ENCODE measurements at regions not wholly inside any gene's neighbourhood (a gene's known extent, or its start where the extent isn't known, plus 50 kb on each side); places are given as distances from the start of the nearest gene placed in this dataset.

DNA sequence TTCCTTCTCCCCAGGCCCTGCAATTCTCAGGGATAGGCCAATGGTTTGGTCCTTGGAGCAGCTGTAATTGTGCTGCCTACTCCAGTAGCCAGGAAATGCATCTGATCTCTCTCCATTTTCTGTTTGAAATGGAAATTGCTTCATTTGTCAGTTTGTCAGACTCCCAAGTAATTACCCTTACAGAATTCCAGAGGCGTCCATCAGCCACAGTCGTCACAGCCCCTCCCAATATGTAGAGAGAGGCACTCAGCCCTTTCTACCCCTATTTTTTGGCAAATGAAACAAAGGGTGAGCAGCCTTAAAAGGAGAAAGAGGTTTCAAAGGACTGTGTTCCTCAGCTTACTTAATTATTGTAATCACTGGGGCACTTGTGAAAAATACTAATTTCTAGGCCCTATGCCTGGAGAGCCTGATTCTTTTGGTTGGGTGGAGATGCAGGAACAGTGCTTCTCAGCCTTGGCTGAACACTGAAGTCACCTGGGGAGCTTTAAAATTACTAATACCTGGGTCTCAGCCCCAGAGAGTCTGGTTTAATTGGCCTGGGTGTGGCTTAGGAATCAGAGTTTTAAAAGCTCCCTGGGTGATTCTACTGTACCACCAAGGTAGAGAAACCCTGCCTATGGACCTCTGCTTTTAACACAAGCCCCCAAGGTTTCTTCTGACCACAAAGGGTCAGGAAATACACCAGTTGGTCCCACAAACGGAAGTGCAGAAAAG, 190.0 kb downstream of the EMP1 start:
- Histone ChIP-seq H3K36me3 (ENCODE audit: insufficient read depth, low read length) (no peaks in the 10 kb centered on the region), H3K9me3 (ENCODE audit: low read length) (no peaks in the 10 kb centered on the region), H3K27ac (ENCODE audit: low read depth, low read length, poor library complexity, severe bottlenecking) (no peak overlapping the region), H3K79me2 (ENCODE audit: insufficient read depth, low read depth, low read length) (no peaks in the 10 kb centered on the region), H4K20me1 (ENCODE audit: insufficient read depth, low read length) (no peaks in the 10 kb centered on the region), H3K4me3 (ENCODE audit: low read depth, low read length, poor library complexity, severe bottlenecking) (no peak overlapping the region), H3K4me2 (ENCODE audit: low read length) (no peak overlapping the region), H3K9me2 (ENCODE audit: insufficient read depth, low read length) (no peaks in the 10 kb centered on the region), H2AFZ (ENCODE audit: low read length) (no peak overlapping the region), H3K4me1 (ENCODE audit: insufficient read depth, low read length, poor library complexity, severe bottlenecking) (no peaks in the 10 kb centered on the region)
- no peak for TF ChIP-seq EZH2phosphoT487 (IDR thresholded peaks at IDR 0.05; ENCODE audit: borderline replicate concordance, low read depth, low read length)
- no peak for TF ChIP-seq CTCF (conservative IDR thresholded peaks at IDR 0.05; ENCODE audit: low read length)
- CTCF ChIA-PET (ENCODE audit: unreplicated experiment), result no interaction called here
- intact Hi-C loops (cut with micrococcal nuclease; ENCODE audit: unreplicated experiment), result no loop called here
- POLR2A ChIA-PET, result no interaction called here
- no peak for DNase-seq (ENCODE audit: low spot score)
- no TSS peak for BruUV-seq (replicated peaks)

GRCh38 chr12:13383379-13383778, 186.9 kb downstream of the EMP1 start:
- DNase-seq (ENCODE audit: low spot score), result no peak
- intact Hi-C loops (cut with micrococcal nuclease; ENCODE audit: unreplicated experiment), result no loop called here
- Histone ChIP-seq H3K4me1 (ENCODE audit: insufficient read depth, low read length, poor library complexity, severe bottlenecking) (no peaks in the 10 kb centered on the region), H3K36me3 (ENCODE audit: insufficient read depth, low read length) (no peaks in the 10 kb centered on the region), H3K9me3 (ENCODE audit: low read length) (no peaks in the 10 kb centered on the region), H2AFZ (ENCODE audit: low read length) (no peak overlapping the region), H3K4me3 (ENCODE audit: low read depth, low read length, poor library complexity, severe bottlenecking) (no peak overlapping the region), H4K20me1 (ENCODE audit: insufficient read depth, low read length) (no peaks in the 10 kb centered on the region), H3K4me2 (ENCODE audit: low read length) (no peak overlapping the region), H3K79me2 (ENCODE audit: insufficient read depth, low read depth, low read length) (no peaks in the 10 kb centered on the region), H3K9me2 (ENCODE audit: insufficient read depth, low read length) (no peaks in the 10 kb centered on the region), H3K27ac (ENCODE audit: low read depth, low read length, poor library complexity, severe bottlenecking) (no peak overlapping the region)
- BruUV-seq (replicated peaks), result no TSS peak
- CTCF ChIA-PET (ENCODE audit: unreplicated experiment), result no interaction called here
- TF ChIP-seq EZH2phosphoT487 (IDR thresholded peaks at IDR 0.05; ENCODE audit: borderline replicate concordance, low read depth, low read length), result no peak
- no peak for TF ChIP-seq CTCF (conservative IDR thresholded peaks at IDR 0.05; ENCODE audit: low read length)
- POLR2A ChIA-PET, result interaction anchor here (0.5 kb wide), 1 partner anchor 49 kb away, joined by 3 read pairs; no protein-coding TSS in a partner anchor

DNA sequence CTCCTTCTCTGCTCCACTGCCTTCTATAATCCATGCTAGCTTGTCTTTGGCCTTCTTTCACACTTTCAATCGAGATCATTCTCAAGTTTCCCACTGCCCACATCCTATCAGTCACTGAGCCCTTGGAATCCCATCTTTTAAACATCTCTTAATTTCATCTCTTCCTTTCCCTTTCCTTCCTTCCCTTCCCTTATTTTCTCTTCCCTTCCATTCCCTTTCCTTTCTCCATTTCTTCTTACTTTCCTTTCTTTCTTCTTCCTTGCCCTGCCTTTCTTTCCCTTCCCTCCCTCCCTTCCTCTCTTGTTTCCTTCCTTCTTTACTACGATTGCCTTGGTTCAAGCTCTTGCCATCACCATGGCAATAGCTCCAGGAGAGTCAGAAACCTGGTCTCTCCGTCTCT, 183.8 kb downstream of the EMP1 start:
- TF ChIP-seq CTCF (conservative IDR thresholded peaks at IDR 0.05; ENCODE audit: low read length), result no peak
- TF ChIP-seq EZH2phosphoT487 (IDR thresholded peaks at IDR 0.05; ENCODE audit: borderline replicate concordance, low read depth, low read length), result no peak
- Histone ChIP-seq H3K9me3 (ENCODE audit: low read length) (no peaks in the 10 kb centered on the region), H3K9me2 (ENCODE audit: insufficient read depth, low read length) (no peaks in the 10 kb centered on the region), H3K4me2 (ENCODE audit: low read length) (no peak overlapping the region), H2AFZ (ENCODE audit: low read length) (no peak overlapping the region), H3K79me2 (ENCODE audit: insufficient read depth, low read depth, low read length) (no peaks in the 10 kb centered on the region), H3K4me3 (ENCODE audit: low read depth, low read length, poor library complexity, severe bottlenecking) (no peak overlapping the region), H3K36me3 (ENCODE audit: insufficient read depth, low read length) (no peaks in the 10 kb centered on the region), H3K27ac (ENCODE audit: low read depth, low read length, poor library complexity, severe bottlenecking) (no peak overlapping the region), H3K4me1 (ENCODE audit: insufficient read depth, low read length, poor library complexity, severe bottlenecking) (no peaks in the 10 kb centered on the region), H4K20me1 (ENCODE audit: insufficient read depth, low read length) (no peaks in the 10 kb centered on the region)
- BruUV-seq (replicated peaks), result no TSS peak
- ChIA-PET POLR2A (interaction anchor here (1.5 kb wide), 1 partner anchor 18 kb away, joined by 3 read pairs; no protein-coding TSS in a partner anchor), CTCF (ENCODE audit: unreplicated experiment) (no interaction called here)
- no peak for DNase-seq (ENCODE audit: low spot score)
- intact Hi-C loops (cut with micrococcal nuclease; ENCODE audit: unreplicated experiment), result no loop called here
